ENCODE measurements at regions not wholly inside any gene's neighbourhood (a gene's known extent, or its start where the extent isn't known, plus 50 kb on each side); places are given as distances from the start of the nearest gene placed in this dataset.

DNA sequence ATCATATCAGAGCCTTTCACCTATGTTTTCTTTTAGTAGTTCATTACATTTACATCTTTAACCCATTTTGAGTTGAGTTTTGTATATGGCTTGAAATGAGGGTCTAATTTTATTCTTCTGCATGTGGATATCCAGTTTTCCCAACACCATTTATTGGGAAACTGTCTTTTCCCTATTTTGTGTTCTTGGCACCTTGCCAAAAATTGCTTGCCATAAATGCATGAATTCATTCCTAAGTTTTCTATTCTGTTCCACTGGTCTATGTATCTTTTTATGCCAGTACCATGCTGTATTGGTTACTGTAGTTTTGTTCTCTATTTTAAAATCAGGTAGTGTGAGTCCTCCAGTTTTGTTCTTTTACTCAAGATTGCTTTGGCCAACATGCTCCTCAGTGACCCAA lies 144.0 kb upstream of the OBI1 start:
- in situ Hi-C loops (cut with MboI; ENCODE audit: low sequenced_read_pairs), result no loop called here

DNA sequence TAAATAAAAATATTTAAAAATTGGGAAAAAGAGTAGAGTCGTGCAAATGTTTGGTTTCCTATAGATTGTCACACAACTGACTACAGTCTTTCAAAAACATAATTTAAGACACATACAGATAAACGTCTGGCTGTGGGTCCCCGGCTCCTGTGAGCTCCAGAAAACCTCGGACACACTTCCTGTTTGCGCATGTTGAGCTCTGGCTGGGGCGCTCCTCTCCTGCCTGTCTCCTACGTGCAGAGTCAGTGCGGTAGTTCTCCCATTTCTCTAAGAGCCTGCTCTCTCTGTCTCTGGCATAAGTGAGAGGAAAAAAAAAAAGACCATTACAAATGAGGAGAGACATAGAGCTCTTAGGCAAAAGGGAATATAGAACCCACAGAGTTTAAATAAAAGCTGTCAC lies 128.2 kb upstream of the OBI1 start:
- in situ Hi-C loops (cut with MboI; ENCODE audit: low sequenced_read_pairs), result no loop called here

DNA sequence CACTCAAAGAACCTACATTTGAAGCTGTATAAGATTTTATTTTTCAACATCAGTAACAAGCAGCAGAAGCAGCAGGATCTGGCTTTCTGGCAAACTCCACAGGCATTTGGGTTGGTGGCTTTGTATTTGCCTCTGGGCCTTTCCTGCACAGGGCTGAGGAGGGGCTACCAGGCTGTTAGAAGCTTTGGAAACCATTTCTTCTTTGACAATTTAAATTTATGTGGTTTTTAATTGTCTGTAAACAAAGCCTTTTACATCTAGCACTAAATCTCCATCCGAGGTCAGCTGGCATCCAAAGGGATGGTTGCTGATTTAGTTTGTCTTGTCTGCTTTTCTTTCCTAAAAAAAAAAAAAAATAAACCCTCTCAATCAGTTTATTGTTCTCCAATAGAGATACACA lies 127.5 kb upstream of the OBI1 start:
- in situ Hi-C loops (cut with MboI; ENCODE audit: low sequenced_read_pairs), result no loop called here

DNA sequence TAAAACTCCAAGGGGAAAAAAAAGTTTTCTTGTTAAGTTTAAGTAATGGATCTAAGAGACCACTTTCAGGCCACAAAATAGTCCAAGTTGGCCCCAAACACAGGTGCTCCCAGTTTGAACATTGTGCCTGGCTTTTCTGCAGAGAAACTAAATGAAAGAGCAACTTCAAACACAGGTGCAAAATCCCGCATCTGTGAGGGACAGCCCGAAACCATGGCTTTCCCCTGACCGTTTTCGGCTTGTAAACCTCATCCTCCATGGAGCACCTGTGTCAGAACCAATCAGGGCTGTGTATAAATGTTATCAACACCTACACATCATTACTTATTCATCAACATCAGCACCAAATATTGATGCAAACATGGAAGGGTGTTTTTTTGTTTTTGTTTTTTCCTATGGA lies 126.8 kb upstream of the OBI1 start:
- in situ Hi-C loops (cut with MboI; ENCODE audit: low sequenced_read_pairs), result no loop called here

DNA sequence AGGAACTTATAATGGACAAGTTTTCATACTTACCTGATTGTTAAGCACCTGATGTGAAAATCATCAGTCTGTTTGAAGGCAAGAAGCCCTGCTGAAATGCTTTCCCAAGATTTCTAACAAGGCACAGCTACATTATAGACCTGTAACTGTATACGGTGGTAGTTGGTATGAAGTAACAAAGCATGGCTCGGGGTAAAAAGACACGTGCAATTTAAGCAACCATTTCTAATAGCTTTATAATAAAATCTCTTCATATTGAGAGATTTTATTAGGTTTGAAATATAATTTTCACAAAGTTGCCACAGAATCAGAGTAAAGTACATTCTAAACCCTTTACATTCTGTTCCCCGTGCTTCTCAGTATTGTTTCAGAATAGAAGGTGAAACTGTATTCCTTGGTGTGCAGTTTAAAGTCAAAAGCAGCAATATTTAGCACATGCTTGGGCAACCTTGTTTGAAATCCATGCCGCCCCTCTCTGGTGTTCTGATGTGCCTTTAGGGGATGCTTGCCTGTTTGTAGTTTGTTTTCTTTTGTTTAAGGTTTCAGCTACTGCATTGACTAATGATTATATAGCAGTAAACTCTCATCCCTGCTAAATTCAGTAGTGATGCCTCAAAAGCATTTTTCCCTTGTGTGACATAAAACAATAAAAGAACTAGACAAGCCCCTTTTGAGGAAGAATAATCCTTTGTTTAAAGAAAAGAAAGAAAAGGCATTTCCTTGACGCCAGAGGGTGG lies 125.2 kb upstream of the OBI1 start:
- in situ Hi-C loops (cut with MboI; ENCODE audit: low sequenced_read_pairs), result no loop called here

DNA sequence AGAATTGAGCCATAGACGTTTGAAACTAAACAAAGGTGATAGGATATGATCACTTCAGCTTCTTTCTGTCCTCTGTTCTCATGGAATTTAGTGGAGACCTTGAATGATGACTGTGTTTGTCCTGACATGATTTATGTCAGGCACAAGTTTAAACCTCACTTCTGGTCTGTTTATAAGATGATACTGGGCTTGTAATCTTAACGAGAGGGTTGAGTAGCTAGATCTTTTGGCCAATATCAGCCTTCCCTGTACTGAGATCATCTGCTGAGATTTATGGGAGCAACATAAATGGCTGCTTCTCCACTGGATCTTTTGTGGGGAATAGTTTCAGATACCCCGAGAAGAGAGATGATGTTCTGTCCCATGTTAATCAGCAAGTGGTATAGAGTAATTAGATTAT lies 121.8 kb upstream of the OBI1 start:
- in situ Hi-C loops (cut with MboI; ENCODE audit: low sequenced_read_pairs), result no loop called here

DNA sequence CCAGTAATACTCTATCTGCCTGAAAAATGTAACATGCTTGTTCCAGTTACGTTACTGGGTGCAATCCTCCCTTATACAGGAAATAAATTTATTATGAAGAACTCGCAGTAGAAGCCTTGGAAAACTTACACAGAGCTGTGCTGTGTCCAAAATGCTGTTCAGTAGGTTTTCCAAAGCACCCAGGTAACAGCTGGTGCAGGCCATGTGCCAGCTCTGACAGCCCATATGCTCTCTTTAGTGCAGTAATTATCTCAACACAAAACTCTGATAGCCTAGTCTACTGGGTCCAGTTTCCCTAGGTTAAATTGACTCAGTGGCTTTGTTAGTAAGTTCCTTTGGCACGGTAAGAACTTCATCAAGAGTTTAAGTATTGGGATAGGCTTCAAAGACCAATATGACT lies 120.7 kb upstream of the OBI1 start:
- in situ Hi-C loops (cut with MboI; ENCODE audit: low sequenced_read_pairs), result no loop called here

DNA sequence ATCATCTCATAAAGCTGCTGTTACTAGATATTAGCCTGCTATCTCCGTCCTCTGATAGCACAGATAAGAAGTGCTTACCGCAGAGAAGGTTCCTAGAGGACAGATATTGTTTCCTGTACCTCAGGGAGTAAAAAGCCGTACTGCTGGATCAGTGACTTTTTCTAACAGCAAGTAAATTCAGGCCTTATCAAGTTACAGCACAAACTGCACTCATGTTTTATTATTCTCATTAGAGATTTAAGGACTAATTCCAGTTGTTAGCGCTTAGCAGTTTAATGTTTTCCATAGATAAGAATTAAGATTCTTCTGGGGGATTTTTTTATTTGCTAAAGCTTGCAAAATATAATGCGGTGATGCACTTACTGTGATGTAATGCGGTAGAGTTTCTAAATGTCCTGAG lies 119.0 kb upstream of the OBI1 start:
- in situ Hi-C loops (cut with MboI; ENCODE audit: low sequenced_read_pairs), result no loop called here

DNA sequence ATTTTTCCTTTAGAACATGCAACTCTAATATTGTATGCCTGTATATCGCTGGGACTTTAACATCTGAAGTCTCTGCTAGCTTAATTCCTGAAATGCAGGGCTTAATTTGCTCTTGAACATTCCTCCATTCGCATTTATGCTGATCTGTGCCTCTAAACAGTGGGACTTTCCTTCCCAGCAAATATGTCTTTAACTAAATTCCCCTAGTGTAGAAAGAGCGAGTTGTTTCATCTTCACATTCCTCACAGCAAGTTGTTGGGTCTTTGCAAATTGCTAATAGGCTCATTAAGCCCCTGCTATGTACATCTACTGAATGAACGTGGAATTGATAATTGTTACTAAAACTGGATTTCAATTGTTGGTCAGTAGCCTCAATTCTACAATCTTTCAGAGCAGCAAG lies 118.4 kb upstream of the OBI1 start:
- in situ Hi-C loops (cut with MboI; ENCODE audit: low sequenced_read_pairs), result no loop called here

DNA sequence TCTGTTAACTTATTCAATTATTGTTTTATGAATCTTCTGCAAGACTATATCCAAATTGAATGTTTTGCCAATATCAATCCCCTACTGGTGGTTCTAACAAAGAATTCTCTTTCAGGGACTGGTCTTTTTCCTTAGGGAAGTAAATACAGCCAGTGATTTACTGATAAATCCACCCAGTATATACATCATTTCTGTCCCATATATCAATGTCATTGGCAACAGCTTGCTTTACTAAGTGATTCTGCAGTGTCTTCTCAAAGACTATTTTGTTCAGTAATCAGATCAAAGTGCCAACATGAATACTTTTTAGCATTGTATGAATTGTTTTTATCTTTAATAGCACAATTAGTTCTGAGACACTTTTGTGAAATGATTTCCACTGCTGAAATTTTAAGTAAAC lies 114.0 kb upstream of the OBI1 start:
- in situ Hi-C loops (cut with MboI; ENCODE audit: low sequenced_read_pairs), result no loop called here

DNA sequence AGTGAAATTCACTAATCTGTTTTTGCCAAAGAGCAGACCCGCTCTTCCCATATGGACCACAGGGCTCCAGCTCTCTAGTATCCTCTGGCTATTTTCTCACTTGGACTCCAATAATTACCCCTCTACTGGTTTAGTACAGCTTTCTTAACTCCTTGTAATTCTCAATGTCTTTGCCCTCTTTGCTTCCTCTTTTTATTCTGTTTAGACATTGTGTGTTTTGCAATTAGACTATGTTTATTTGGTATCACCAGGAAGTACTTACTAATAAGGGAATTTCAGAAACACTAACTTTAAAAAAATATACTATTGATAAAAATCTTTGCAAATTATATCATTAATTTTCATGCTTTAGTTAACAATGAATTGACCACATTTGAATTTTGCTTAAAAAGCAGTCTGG lies 111.6 kb upstream of the OBI1 start:
- in situ Hi-C loops (cut with MboI; ENCODE audit: low sequenced_read_pairs), result no loop called here

DNA sequence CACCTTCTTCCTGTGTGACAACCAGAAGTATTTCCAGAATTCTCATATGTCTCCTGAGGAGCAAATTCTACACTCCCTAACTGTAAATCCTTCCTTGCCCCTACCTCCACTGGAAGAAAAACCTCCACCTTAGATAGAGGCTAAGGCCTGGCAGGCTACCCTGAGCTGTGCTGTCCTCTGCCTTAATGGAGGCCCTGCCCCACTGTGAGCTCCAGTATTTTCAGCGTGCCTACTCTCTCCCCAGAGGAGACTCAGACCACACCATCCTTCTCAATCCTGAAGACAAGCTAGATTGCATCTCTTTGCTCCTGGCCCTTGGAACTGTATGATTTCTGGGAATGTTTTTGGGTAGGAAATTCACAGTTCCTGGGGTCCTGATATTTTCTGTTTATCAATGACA lies 110.0 kb upstream of the OBI1 start:
- in situ Hi-C loops (cut with MboI; ENCODE audit: low sequenced_read_pairs), result no loop called here

DNA sequence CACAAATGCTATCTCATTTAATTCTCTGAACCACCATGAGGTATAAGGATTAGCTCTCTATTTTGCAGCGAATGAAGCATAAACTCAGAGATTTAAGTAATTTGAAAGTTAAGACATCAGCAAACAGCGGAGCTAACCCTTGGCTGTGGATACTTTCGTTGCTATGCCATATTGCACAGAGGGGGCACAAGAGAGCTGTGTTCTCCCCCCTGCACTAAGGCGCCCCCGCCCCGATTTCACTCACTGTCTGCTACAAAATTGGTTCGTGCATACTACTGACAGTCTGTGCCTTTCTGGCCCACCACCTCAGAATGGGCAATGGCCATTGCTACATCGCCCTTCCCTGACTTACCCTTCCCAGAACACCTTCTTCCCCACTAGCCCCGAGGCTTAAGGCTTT lies 105.7 kb upstream of the OBI1 start:
- in situ Hi-C loops (cut with MboI; ENCODE audit: low sequenced_read_pairs), result no loop called here

DNA sequence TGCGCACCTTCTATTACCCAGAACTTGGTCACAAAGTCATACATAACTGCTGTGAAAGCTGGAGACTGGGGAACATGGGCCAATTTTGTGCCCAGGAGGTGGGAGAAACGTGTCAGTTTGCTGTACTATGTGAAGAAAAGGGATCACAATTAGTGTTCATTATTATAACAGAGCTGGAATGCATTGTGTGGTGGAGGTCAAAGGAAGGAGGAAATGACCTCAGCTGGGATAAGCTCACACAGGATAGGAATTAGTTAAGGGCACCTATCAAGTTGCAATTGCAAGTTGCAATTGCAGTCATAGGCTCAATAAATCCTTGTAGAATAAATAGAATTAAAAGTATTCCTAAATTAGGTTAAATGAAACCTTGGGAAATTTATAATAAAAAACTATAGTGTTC lies 103.9 kb upstream of the OBI1 start:
- in situ Hi-C loops (cut with MboI; ENCODE audit: low sequenced_read_pairs), result no loop called here

DNA sequence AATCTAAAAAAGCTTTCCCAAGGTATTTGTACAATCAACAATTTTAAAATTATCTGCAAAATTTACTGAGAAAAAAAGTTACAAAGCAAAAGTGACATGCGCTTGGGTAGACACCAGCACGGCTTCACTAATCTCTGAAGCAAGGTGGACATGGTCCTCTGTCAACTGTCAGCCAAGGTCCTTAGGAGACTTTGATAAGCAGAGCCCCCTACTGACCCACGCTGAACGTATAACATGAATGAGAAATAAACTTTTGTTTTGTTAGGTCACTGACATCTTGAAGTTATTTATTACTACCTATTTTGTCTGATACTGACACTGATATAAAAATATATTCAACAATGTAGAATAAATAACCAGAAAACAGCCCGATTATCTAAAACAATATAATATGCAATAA lies 100.7 kb upstream of the OBI1 start:
- in situ Hi-C loops (cut with MboI; ENCODE audit: low sequenced_read_pairs), result no loop called here

DNA sequence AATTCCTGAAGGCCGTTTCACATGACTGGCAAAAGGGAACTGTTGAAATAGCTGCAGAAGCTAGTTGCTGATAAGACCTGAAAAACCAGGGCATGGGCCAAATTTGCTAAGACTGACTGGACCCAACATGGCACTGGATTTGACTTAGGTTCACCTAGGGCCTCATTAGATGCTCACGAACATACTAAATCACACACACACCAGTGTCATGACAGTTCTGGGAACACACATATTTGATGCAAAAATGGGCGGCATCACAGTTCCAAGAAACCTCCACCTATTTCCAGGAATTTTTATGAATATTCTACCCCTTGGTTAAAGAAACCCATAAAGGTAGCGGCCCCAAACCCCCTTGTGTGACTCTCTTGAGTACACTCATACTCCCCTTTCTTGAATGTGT lies 99.6 kb upstream of the OBI1 start:
- in situ Hi-C loops (cut with MboI; ENCODE audit: low sequenced_read_pairs), result no loop called here

DNA sequence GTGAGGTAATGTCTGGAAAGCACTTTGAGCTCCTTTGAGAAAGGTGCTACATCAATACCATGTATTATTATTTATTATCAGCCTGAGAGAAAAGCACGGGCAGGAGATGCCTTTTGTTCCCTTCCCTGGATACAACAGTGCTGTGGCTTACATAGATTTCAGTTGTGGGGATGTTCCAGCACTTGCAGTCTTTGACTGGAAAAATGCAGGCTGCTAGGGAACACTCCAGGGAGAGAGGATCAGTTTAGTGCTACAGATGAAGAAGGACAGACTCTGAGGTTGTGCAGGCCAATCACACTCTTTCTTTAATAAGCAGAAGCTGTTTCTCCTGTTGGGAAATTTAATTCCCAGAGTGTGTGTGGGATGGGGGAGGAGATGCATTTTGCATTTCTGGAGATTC lies 94.5 kb upstream of the OBI1 start:
- in situ Hi-C loops (cut with MboI; ENCODE audit: low sequenced_read_pairs), result no loop called here

DNA sequence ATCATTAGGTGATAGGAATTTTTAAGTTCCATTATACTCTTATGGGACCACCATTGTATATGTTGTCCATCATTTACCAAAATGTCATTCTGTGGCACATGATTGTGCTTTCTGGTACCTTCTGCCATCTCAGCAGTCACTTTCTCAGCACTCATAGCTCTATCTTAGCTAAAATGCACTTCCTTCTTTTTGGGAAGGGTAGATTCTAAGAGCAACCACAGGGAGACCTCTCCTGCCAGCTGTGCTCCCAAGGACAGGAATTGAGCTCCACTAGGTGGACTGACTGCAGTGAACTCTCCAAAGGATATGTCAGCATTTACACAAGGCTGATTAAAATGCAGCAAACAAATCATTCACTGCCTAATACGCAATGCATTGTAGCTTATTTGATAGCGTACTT lies 91.8 kb upstream of the OBI1 start:
- in situ Hi-C loops (cut with MboI; ENCODE audit: low sequenced_read_pairs), result no loop called here

DNA sequence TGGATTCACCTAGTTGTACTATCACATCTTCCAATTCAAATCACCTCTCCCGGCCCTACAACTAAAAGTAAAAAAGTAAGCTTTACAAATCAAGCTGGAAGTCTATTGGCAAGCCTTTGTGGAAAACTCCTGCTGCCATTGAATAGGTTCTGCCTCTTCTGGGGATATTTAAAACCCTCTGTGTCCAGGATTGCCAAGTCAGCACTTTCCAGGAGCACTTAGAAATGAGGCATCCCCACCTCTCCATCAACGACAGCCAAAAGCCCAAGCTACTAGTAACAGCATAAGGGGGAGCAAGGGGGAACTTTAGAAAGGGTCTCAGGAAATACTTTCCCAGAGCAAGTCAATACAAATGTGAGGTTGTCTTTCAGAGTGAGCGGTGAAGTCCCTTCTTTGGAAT lies 85.0 kb upstream of the OBI1 start:
- in situ Hi-C loops (cut with MboI; ENCODE audit: low sequenced_read_pairs), result no loop called here

DNA sequence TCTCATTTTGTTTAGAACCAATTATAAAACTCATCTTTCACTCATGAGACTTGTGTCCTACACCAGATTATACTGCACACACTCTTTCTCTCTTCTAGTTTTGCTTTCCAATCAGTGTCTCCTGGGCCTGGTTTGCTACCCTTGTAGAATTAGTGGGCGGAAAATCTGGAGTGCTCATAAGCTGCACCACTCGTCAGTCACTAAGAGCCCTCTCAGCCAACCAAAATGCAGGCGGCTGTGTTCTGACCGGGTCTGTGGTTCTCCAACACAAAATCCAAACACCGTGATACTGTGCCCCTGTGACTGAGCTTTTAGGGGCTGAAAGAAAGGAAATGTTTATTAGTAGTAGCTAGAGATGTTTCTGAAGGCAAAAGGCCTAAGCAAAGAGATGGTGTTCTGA lies 83.7 kb upstream of the OBI1 start:
- in situ Hi-C loops (cut with MboI; ENCODE audit: low sequenced_read_pairs), result no loop called here

DNA sequence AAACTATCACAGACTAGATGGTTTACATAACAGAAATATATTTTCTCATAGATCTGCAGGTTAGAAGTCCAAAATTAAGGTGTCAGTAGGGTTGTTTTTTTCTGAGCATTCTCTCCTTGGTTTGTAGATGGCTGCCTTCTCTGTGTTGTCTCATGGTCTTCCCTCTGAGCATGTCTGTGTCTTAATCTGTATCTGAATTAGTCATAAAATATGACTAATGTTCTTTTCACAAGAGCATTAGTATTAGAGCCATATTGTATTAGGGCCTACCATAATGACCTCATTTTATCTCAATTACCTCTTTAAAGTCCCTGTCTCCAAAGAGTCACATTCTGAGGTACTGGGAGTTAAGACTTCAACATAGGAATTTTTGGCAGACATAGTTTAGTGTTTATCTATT lies 77.2 kb upstream of the OBI1 start:
- in situ Hi-C loops (cut with MboI; ENCODE audit: low sequenced_read_pairs), result no loop called here

DNA sequence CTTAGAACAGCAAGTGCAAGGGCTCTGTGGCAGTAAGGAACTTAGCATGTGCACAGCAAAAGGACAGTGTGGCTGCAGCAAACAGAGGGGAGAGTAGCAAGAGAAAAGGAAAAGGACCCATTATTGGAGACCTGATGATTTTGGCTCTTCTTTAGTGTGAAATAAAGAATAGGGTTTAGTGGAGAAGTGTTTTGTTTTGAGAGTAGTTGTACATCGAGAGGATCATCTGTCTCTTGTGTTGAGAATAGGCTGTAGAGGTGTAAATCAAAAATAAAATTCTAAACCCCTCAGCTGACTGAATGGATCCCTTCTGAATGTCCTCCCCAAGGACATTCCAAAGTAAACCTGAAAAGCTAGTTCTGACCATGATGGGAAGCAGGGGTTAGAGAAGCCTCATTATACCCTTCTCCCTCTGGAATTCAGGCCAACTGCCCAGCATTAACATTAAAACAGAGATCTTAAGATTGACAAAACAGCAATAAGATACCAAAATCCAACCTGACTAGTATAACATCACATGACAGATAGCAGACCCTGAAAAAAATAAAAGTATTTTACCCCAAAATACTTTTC lies 73.6 kb upstream of the OBI1 start:
- in situ Hi-C loops (cut with MboI; ENCODE audit: low sequenced_read_pairs), result no loop called here

DNA sequence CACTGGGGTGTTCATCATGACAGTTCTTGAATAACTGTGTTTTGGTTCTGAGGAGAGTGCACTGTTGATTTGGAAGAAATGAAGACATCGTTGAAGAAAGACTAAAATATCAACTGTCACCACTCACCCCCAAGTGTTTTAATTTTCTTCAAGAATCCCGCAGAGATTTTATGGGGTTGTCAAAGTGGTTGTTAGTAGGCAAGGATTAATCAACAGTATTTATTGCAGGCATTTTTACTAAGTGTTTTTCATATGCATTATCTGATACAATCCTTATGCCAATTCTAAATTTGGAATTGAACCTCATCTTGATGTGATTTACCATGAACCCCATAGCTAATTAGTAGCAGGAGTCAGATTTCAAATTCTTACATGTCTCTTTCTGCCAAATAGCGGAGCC lies 63.7 kb upstream of the OBI1 start:
- in situ Hi-C loops (cut with MboI; ENCODE audit: low sequenced_read_pairs), result no loop called here
